Skin epidermis (tissue), 12 donors: ENCODE measurements at regions not wholly inside any gene's neighbourhood (a gene's known extent, or its start where the extent isn't known, plus 50 kb on each side); places are given as distances from the start of the nearest gene placed in this dataset.

Experiments used
- H3K27ac ChIP-seq, 21 experiments: fragments of 200-600 bp; sonication (generic) in 11 of 21; one replicate each; pipeline ENCODE4 v1.5.0; 2020; ENCODE audit warnings: mild to moderate bottlenecking in 3 of 21, inconsistent platforms in 2 of 21, moderate library complexity in 2 of 21
- H3K4me3 ChIP-seq, 7 experiments: fragments of 200-600 bp; sonication (generic) in 2 of 7; one replicate each; pipeline ENCODE4 v1.5.0; 2020; ENCODE audit warnings: inconsistent platforms in 2 of 7, mild to moderate bottlenecking in 2 of 7, moderate library complexity in 1 of 7

DNA sequence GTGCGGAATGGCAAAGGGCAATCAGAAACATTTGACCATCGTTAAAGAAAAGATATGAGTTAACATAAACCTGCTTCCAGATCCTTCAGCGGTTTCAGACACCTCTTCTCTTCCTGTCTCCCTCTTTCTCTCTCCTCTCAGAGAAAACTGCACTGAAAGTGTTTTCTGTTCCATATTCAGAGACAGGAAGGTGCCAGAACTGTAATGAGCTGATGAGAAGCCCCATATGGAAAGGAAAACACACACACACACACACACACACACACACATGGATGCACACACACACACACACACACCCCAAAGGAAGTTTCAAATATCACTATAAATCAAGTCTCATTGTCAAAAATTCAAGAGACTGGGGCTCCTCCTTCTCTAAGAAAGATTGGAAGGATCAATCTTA, 515.5 kb downstream of the NUF2 start:
- no peak overlapping the region for H3K4me3 ChIP-seq
- H3K27ac ChIP-seq = no peak overlapping the region

- Histone ChIP-seq H3K4me3 (no peak overlapping the region), H3K27ac (no peak overlapping the region)
Measured at GRCh38 chr1:163842571-163842970, 520.8 kb downstream of the NUF2 start.

GRCh38 chr1:163844459-163844858, 522.7 kb downstream of the NUF2 start:
- no peak overlapping the region for H3K27ac ChIP-seq
- no peak overlapping the region for H3K4me3 ChIP-seq

- Histone ChIP-seq H3K4me3 (no peak overlapping the region), H3K27ac (no peak overlapping the region)
Measured at GRCh38 chr1:163845279-163845678, 523.5 kb downstream of the NUF2 start.

DNA sequence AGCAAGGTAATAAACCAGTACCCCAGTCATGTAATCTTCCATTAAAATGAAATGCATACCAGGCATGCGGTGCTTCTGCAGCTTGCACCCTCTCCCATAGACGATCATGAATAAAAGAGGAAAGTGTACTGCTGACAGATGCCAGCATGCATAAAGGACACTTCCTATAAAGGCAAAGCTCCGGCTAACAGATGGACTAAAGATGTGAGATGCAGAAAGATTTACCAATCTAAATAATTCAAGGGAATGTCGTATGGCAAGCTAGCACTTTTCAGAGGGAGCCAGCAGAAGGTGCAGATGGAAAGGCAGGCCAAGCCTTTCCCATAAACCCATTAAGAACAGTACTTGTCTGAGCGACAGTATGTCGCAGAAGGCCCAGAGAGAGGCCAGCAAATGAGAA, 542.0 kb downstream of the NUF2 start:
- Histone ChIP-seq H3K4me3 (no peak overlapping the region), H3K27ac (no peak overlapping the region)

GRCh38 chr1:163864207-163864606, 542.5 kb downstream of the NUF2 start:
- H3K27ac ChIP-seq = no peak overlapping the region
- no peak overlapping the region for H3K4me3 ChIP-seq

DNA sequence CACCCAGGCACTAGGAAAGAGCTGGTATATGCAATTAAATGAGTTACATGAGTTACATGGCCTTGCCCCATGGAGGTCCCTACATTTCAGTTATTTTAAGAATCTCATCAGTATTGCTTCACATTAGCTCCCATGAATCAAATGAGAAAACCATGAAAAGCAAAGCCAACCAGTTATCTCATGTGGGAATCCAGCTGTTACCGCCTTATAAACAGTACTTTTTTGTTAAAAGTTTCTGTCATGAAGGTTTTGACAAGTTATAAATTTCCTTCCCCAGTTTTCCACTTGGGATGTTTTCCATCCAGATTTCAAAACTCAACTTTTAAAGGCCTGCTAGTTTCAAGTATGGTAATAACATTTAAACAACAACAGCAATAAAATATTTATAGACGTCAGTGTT, 544.8 kb downstream of the NUF2 start:
- Histone ChIP-seq H3K4me3 (no peak overlapping the region), H3K27ac (no peak overlapping the region)

GRCh38 chr1:163870666-163871065, 548.9 kb downstream of the NUF2 start:
- no peak overlapping the region for H3K4me3 ChIP-seq
- no peak overlapping the region for H3K27ac ChIP-seq

GRCh38 chr1:163872067-163872466, 550.3 kb downstream of the NUF2 start:
- H3K27ac ChIP-seq = peak overlapping the region in 1 of 21 experiments; percentile 22
- H3K4me3 ChIP-seq = no peak overlapping the region

- Histone ChIP-seq H3K4me3 (no peak overlapping the region), H3K27ac (peak overlapping the region in 3 of 21 experiments; percentile 26 to 88 (median 67))
Measured at GRCh38 chr1:163874070-163874469, 552.3 kb downstream of the NUF2 start.

DNA sequence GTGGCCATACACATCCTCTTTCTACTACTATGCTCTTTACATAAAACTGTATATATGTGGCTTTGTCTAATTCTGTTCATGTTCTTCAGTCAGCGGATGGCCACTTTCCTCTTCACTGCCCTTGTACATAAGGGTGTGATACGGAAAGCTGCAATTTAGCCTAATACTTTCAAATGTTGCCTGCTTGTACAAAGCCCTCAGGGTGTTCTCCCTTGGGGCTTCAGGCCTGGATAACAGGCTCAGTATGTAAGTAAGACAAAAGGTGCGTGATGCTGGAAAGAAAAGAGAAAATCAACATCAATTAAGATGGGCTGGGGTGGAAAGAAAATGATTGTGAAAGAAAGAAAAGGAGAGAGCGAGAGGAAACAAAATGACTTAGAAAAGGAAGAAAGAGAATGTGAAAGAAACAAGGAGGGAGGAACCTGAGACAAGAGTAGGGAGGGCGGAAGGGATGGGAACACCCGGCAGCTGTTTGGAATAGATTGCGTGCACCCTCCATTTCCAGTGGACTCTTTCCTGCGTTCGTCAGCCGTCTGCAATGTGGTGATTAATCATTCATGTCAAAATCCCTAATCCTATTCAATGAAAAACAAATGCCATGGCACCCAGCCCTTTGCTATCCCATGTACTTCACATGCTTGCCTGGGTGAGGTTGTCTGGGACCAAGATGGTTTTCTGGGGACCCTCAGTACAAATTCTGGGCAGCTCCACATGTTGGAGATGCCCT, 553.6 kb downstream of the NUF2 start:
- peak overlapping the region in 19 of 21 experiments; percentile 4 to 88 (median 47) for H3K27ac ChIP-seq
- no peak overlapping the region for H3K4me3 ChIP-seq

- Histone ChIP-seq H3K27ac (peak overlapping the region in 13 of 21 experiments; percentile 33 to 88 (median 55)), H3K4me3 (no peak overlapping the region)
Measured at GRCh38 chr1:163875927-163876320, 554.2 kb downstream of the NUF2 start.

GRCh38 chr1:163876546-163876945, 554.8 kb downstream of the NUF2 start:
- H3K4me3 ChIP-seq = no peak overlapping the region
- peak overlapping the region in 12 of 21 experiments; percentile 19 to 88 (median 51) for H3K27ac ChIP-seq

DNA sequence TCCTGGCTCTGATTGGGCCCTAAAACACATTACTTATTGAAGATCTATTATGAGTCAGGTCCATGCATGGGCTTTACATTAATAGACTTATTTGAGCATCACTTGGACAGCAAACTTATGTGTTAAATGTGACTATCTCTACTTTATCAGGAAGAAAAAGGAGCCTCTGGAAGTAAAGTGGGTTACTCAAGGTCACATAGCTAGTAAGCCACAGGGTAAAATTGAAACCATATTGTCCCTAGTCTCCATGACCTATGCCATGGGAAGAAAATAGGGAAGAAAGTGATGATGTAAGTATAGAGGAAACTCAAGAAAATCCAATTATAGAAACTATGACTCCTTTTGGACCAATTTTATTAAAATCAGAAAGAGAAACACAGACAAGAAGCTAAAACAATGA, 555.3 kb downstream of the NUF2 start:
- peak overlapping the region in 9 of 21 experiments; percentile 19 to 88 (median 55) for H3K27ac ChIP-seq
- H3K4me3 ChIP-seq = no peak overlapping the region

GRCh38 chr1:163885510-163885909, 563.8 kb downstream of the NUF2 start:
- Histone ChIP-seq H3K4me3 (no peak overlapping the region), H3K27ac (no peak overlapping the region)

GRCh38 chr1:163896001-163896400, 574.2 kb downstream of the NUF2 start:
- H3K4me3 ChIP-seq = no peak overlapping the region
- no peak overlapping the region for H3K27ac ChIP-seq

DNA sequence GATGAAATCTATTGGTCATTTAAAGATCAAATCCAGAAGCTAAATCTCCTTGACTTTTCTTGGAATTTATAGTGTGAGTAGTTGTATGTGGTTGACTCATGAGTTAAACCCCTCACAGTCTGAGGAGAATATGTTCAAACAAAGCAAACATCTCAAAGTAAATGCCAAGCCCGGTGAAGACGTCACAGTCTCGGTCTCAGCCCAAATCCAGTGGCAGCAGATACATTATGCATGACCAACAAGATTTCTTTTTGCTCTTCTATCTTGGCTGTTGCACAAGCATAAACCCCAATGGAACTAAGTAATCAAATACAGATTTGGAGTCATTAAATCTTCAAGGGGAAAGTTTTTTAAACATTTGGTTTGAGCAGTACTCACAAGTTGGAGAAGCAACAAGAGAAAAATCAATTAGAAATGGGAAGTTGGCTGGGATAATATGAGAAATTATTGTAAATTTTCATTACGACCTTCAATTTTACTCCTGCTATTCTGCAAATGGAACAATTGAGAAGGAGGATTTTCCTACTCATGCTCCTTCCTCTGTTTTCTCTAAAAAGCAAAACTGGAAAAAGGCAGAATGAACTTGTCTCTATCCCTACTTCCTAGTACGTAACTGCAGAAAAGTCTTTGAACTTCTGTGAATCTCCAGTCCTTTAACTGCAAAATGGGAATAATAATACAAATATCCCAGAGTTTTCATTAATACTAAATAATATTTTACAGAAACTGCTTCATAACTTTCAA, 575.8 kb downstream of the NUF2 start:
- Histone ChIP-seq H3K4me3 (no peak overlapping the region), H3K27ac (peak overlapping the region in 4 of 21 experiments; percentile 15 to 80 (median 64))

DNA sequence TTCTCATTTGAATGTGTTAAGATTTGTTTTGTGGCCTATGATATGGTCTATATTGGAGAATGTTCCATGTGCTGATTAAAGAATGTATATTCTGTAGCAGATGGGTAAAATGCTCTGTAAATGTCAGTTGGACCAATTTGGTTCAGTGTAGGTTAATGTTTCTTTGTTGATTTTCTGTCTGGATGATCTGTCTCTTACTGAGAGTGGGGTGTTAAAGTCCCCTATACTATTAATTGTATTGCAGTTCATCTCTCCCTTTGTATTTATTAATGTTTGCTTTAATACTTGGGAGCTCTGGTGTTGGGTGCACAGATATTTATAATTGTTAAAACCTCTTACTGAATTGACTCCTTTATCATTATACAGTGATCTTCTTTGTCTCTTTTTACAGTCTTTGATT, 584.5 kb downstream of the NUF2 start:
- H3K27ac ChIP-seq = no peak overlapping the region
- H3K4me3 ChIP-seq = no peak overlapping the region

DNA sequence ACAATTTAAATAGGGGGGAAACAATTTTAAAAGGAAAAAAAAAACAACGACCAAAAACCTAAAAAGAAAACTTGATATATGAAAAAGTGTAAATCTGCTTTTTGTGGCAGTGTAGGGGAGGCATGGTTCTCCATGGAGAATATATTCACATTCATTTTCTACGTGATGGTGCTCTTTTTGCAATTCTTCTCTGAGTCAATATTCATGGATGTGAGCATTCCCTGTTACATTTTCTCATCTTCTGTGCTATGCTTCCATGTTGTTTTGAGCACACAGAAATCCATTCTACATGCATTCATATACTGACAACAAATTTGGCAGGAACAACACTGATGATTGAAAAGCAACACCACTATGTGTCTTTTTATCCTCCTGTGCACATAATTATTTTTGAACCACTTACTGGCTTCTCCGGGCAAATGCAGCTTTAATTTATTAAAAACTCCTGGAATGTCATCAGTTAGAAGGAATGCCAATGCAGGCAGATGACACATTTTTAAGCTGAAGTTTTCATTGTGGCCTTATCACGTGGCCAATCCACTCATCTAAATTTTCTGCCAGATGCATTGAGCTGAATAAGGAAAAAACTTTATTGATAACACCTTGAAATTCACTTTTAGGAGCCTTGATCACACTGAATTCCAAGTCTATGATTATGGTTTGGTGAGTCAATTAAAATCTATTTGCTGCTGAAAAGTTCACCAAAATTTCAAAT, 590.6 kb downstream of the NUF2 start:
- Histone ChIP-seq H3K4me3 (no peak overlapping the region), H3K27ac (peak overlapping the region in 1 of 21 experiments; percentile 21)

DNA sequence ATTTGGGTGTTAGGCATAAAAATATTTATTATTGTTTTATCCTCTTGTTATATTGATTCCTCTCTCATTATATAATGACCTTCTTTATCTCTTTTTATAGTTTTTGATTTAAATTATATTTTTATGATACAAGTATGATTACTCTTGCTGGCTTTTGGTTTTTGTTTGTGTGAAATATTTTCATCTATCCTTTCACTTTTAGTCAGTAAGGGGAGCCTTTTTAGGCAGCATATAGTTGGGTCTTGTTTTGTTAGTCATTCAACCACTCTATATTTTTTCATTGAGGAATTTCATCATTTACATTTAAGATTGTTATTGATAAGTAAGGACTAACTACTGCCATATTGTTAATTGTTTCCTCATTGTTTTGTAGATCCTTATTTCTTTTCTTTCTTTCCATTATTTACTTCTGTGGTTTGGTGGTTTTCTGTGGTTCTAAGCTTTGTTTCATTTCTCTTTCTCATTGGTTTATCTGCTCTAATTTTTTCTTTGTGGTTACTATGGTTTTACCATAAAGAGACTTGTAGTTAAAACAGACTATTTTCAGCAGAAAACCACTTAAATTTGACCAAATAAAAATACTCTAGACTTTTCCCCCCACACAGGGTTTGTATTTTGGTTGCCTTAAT, 593.1 kb downstream of the NUF2 start:
- H3K27ac ChIP-seq = no peak overlapping the region
- no peak overlapping the region for H3K4me3 ChIP-seq
